Neuron (in vitro differentiated cells): ENCODE measurements at regions not wholly inside any gene's neighbourhood (a gene's known extent, or its start where the extent isn't known, plus 50 kb on each side); places are given as distances from the start of the nearest gene placed in this dataset.

Experiments
- H2AFZ ChIP-seq: one replicate; pipeline ENCODE4 v1.6.1; 2013; ENCODE audit warnings: low read depth, mild to moderate bottlenecking, inconsistent platforms, low read length, moderate library complexity
- H3K27me3 ChIP-seq: one replicate; pipeline ENCODE4 v1.6.1; 2013; ENCODE audit warnings: low read length; ENCODE audit not compliant: insufficient read depth
- H3K36me3 ChIP-seq: one replicate; pipeline ENCODE4 v1.6.1; 2013; ENCODE audit warnings: low read length; ENCODE audit not compliant: insufficient read depth
- H3K4me1 ChIP-seq: one replicate; pipeline ENCODE4 v1.6.1; 2013; ENCODE audit warnings: low read length; ENCODE audit not compliant: insufficient read depth
- H3K4me3 ChIP-seq: 2 replicates; pipeline ENCODE4 v1.5.1; 2013; ENCODE audit warnings: mild to moderate bottlenecking, low read length, moderate library complexity
- H3K9me3 ChIP-seq: one replicate; pipeline ENCODE4 v1.6.1; 2013; ENCODE audit warnings: low read length

- H3K27me3 ChIP-seq = no peaks in the 10 kb centered on the region
- no peaks in the 10 kb centered on the region for H3K36me3 ChIP-seq
- no peaks in the 10 kb centered on the region for H3K9me3 ChIP-seq
- no peak overlapping the region for H3K4me3 ChIP-seq
- H2AFZ ChIP-seq = peak overlapping the region; percentile 80
- H3K4me1 ChIP-seq = no peaks in the 10 kb centered on the region
Observed at GRCh38 chr9:104256031-104256695, 162.1 kb downstream of the SMC2 start.

DNA sequence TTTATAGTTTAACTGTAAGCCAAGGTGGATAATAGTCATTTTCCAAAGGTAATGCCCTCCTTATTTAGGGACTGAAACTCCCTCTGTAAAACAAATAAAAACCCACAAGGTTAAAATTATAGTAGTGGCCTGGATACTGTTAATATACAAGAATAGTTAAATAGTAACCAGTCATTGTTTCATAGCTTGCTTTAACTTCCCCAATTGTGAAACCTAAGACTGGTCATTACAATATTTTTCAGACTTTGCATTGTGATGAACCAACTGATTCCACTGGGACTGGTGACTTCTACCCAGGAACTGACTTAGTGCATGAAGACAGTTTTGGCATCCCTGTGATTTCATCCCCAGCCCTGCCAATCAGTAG lies 162.6 kb downstream of the SMC2 start:
- no peaks in the 10 kb centered on the region for H3K4me1 ChIP-seq
- H2AFZ ChIP-seq = no peak overlapping the region
- H3K4me3 ChIP-seq = no peak overlapping the region
- H3K27me3 ChIP-seq = no peaks in the 10 kb centered on the region
- H3K36me3 ChIP-seq = no peaks in the 10 kb centered on the region
- no peaks in the 10 kb centered on the region for H3K9me3 ChIP-seq

DNA sequence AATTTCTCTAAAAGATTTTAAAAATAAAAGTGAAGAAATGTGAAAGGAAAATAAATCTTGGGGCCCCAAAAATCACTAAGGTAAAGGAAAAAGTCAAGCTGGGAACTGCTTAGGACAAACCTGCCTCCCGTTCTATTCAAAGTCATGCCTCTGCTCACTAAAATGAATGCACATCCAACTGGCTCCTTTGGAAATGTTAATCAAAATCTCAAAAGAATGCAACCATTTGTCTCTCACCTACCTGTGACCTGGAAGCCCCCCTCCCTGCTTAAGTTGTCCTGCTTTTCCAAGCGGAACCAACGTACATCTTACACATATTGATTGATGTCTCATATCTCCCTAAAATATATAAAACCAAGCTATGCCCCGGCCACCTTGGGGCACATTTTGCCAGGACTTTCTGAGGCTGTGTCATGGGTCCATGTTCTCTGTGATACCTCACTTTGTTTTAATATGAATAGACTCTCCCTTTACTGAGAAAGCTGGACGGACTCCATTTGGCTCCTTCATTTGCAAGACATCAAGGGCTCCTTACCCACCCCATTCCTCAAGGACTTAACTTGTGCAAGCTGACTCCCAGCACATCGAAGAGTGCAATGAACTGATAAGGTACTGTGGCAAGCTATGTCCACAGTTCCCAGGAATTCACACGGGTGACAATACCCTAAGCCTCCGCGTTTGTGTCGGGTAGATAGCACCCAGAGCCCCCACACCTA lies 164.3 kb downstream of the SMC2 start:
- Histone ChIP-seq H3K9me3 (no peaks in the 10 kb centered on the region), H3K27me3 (no peaks in the 10 kb centered on the region), H3K4me1 (no peaks in the 10 kb centered on the region), H3K4me3 (no peak overlapping the region), H2AFZ (no peak overlapping the region), H3K36me3 (no peaks in the 10 kb centered on the region)

DNA sequence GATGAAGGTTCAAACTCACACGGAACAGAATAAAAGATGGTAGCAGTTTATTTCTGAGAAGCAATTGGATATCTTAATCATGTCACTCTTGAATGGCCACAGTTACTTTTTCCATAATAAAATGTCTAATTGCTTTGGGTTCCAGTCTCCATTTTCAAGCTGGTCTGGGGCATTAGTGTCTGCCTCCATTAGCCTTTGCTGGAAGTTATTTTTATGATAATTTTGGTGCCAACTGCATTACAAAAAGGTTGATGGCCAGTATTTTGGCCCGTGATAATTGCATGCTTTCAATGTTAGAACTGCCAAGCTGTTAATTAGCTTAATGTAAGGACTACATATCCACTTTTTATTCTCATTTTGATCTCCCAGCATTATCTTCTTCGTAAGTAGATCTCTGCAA lies 165.9 kb downstream of the SMC2 start:
- H3K4me3 ChIP-seq = no peak overlapping the region
- H3K27me3 ChIP-seq = no peaks in the 10 kb centered on the region
- H3K4me1 ChIP-seq = no peaks in the 10 kb centered on the region
- no peaks in the 10 kb centered on the region for H3K36me3 ChIP-seq
- no peak overlapping the region for H2AFZ ChIP-seq
- no peaks in the 10 kb centered on the region for H3K9me3 ChIP-seq

DNA sequence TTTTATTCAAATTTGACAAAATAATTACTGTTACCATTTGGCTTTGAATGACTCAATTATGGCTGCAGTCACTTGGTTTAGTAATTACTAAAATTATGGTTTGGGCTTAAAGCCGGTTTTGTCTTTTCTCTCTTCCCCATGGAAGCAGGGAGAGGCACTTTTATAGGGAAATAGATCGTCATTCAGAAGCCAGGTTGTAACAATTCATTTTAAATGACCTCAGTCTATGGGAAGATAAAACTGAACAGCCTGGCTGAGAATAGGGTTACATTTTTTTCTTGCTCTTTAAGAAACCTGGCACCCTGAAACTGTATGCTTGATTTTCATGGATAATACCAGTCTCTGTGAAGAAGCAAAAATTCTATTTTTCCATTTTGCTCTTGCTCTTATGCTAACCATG lies 169.8 kb downstream of the SMC2 start:
- Histone ChIP-seq H3K4me3 (no peak overlapping the region), H3K36me3 (no peaks in the 10 kb centered on the region), H2AFZ (no peak overlapping the region), H3K9me3 (no peaks in the 10 kb centered on the region), H3K4me1 (no peaks in the 10 kb centered on the region), H3K27me3 (no peaks in the 10 kb centered on the region)

- H3K4me1 ChIP-seq = no peaks in the 10 kb centered on the region
- no peaks in the 10 kb centered on the region for H3K27me3 ChIP-seq
- no peak overlapping the region for H2AFZ ChIP-seq
- no peak overlapping the region for H3K4me3 ChIP-seq
- H3K9me3 ChIP-seq = no peaks in the 10 kb centered on the region
- no peaks in the 10 kb centered on the region for H3K36me3 ChIP-seq
Observed at GRCh38 chr9:104264431-104264830, 170.3 kb downstream of the SMC2 start.

DNA sequence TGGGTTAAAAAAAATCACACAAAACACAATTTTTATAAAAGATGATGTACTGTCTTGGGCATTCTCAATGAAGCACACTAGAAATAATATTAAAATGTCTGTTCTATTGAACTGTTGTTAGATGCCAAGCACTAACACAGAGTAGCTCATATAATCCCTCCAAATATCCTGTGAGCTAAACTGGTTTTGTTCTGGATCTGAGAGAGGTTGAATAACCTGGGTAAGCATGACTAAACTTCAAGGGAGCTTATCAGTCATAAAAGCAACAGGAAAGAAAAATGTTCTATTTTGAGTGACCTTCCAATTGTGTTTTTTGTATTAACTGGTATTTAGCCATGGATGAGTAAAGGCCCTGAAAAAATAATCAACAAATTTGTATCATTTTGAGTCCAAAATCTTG lies 175.3 kb downstream of the SMC2 start:
- H3K36me3 ChIP-seq = no peaks in the 10 kb centered on the region
- no peaks in the 10 kb centered on the region for H3K9me3 ChIP-seq
- H3K4me1 ChIP-seq = no peaks in the 10 kb centered on the region
- H3K27me3 ChIP-seq = no peaks in the 10 kb centered on the region
- no peak overlapping the region for H2AFZ ChIP-seq
- H3K4me3 ChIP-seq = no peak overlapping the region

- H2AFZ ChIP-seq = no peak overlapping the region
- H3K4me3 ChIP-seq = no peak overlapping the region
- no peaks in the 10 kb centered on the region for H3K27me3 ChIP-seq
- no peaks in the 10 kb centered on the region for H3K36me3 ChIP-seq
- no peaks in the 10 kb centered on the region for H3K9me3 ChIP-seq
- H3K4me1 ChIP-seq = no peaks in the 10 kb centered on the region
Observed at GRCh38 chr9:104269996-104270963, 176.2 kb downstream of the SMC2 start.

GRCh38 chr9:104276709-104277245 lies 182.7 kb downstream of the SMC2 start:
- Histone ChIP-seq H3K27me3 (no peaks in the 10 kb centered on the region), H3K4me3 (no peak overlapping the region), H3K9me3 (no peaks in the 10 kb centered on the region), H3K36me3 (no peaks in the 10 kb centered on the region), H3K4me1 (no peaks in the 10 kb centered on the region), H2AFZ (no peak overlapping the region)

DNA sequence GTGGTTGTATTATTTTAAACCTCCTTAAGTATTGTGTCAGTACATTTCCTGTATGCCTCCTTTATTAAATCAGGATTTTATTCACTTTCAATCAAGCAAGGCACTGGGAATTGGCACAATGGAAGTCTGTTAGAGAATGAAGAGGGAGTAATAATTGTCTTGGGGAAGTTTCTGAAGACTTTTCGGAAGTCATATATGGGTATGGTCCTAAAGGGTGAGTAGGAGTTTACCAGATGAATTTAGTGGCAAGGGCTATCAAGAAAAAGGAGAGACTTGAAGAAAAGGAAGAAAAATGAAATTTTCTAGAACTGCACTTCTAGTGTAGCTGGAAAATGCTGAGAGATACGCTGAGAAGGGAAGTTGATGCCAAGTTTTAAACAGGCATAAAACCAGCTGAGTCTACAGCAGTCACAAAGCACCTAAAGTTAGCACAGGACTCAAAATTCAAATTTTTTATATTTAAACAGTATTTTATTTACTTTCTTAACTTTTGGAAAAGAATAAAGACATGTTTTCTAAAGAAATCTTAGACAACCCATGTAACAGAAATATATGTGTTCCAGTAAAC lies 184.9 kb downstream of the SMC2 start:
- Histone ChIP-seq H3K4me1 (no peaks in the 10 kb centered on the region), H3K4me3 (no peak overlapping the region), H2AFZ (no peak overlapping the region), H3K27me3 (no peaks in the 10 kb centered on the region), H3K9me3 (no peaks in the 10 kb centered on the region), H3K36me3 (no peaks in the 10 kb centered on the region)

DNA sequence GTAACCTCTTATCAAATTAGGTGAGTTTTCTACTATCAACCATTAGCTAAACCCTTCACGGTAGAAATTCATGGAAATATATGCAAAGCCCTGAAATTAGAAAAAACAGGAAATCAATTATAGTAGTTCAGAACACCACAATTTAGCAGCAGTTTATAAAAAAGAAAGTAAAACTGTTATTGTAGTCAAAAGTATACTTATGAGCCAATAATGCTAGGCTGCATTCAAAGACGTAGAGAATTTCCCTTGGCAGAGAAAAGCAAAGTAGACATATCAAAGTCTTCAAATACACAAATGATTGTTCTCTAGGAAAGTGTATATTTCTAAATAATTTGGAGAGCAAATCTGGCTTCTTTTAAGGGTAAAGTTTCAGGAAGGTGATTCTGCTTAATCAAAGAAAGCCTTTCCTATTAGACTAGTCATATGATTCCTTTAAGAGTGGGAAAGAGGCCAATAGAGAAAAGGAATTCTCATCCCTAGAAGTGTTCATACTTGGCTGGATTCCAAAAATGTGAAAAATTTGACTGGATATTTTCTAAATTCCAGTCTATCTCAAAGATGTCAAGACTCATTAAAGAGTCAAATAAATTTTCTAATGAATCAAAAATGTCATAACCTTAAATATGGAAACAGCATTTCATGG lies 185.5 kb downstream of the SMC2 start:
- Histone ChIP-seq H2AFZ (no peak overlapping the region), H3K36me3 (no peaks in the 10 kb centered on the region), H3K27me3 (no peaks in the 10 kb centered on the region), H3K9me3 (no peaks in the 10 kb centered on the region), H3K4me3 (no peak overlapping the region), H3K4me1 (no peaks in the 10 kb centered on the region)

- Histone ChIP-seq H2AFZ (no peak overlapping the region), H3K4me1 (no peaks in the 10 kb centered on the region), H3K9me3 (no peaks in the 10 kb centered on the region), H3K36me3 (no peaks in the 10 kb centered on the region), H3K4me3 (no peak overlapping the region), H3K27me3 (no peaks in the 10 kb centered on the region)
Observed at GRCh38 chr9:104280178-104280560, 186.1 kb downstream of the SMC2 start.
